ENCODE measurements at regions not wholly inside any gene's neighbourhood (a gene's known extent, or its start where the extent isn't known, plus 50 kb on each side); places are given as distances from the start of the nearest gene placed in this dataset.

- Mint-ChIP-seq H3K27me3 (ENCODE audit: low read depth) (no peaks in the 10 kb centered on the region), H3K9me3 (no peaks in the 10 kb centered on the region), H3K36me3 (ENCODE audit: low read depth) (no peaks in the 10 kb centered on the region), H3K27ac (no peak overlapping the region), H3K4me3 (no peak overlapping the region), H3K4me1 (ENCODE audit: low read depth) (no peaks in the 10 kb centered on the region)
- DNase-seq (ENCODE audit: low spot score), result no peak
Measured at GRCh38 chr17:72399608-72400487, 279.0 kb downstream of the SOX9 start.

DNA sequence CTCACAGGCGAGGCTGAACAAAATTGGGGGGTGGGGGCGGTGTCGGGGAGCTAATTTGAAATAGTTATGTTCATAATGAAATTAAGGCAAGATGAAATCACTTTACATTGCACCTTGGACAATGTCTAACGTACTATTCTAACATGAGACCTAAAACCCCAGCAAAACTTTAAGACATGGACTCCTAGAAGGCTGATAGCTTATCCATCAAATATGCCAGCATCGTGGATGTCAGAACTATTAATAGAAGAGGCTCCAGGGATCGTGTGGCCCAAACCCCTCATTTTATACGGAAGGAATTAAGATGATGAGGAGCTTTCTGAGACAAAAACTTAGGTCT lies 279.6 kb downstream of the SOX9 start:
- no peaks in the 10 kb centered on the region for H3K27me3 Mint-ChIP-seq (ENCODE audit: low read depth)

DNA sequence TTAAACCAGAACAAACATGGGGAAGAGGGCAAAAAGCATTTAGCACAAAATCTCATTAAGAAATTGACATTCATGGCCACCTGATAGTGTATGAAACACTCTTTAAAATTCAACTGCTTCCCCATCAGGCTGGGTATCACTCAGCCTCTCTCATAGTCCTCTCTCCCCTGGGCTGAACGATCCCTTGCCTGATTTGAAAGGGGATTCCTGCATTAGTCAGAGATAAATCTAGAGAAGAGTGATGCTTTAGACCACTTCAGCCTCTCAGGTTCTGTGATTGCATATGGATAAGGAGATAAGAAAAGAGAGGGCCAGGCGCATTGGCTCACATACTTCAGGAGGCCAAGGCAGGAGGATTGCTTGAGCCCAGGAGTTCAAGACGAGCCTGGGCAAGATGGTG lies 280.0 kb downstream of the SOX9 start:
- no peaks in the 10 kb centered on the region for H3K9me3 Mint-ChIP-seq
- H3K4me1 Mint-ChIP-seq (ENCODE audit: low read depth), result no peaks in the 10 kb centered on the region
- no peak overlapping the region for H3K27ac Mint-ChIP-seq
- H3K27me3 Mint-ChIP-seq (ENCODE audit: low read depth), result no peaks in the 10 kb centered on the region
- no peaks in the 10 kb centered on the region for H3K36me3 Mint-ChIP-seq (ENCODE audit: low read depth)
- DNase-seq (ENCODE audit: low spot score), result no peak
- H3K4me3 Mint-ChIP-seq, result no peak overlapping the region

More for the DNA sequence above, 279.6 kb downstream of the SOX9 start:
- H3K36me3 Mint-ChIP-seq (ENCODE audit: low read depth), result no peaks in the 10 kb centered on the region
- no peak overlapping the region for H3K4me3 Mint-ChIP-seq
- no peaks in the 10 kb centered on the region for H3K4me1 Mint-ChIP-seq (ENCODE audit: low read depth)
- no peak for DNase-seq (ENCODE audit: low spot score)
- no peak overlapping the region for H3K27ac Mint-ChIP-seq
- no peaks in the 10 kb centered on the region for H3K9me3 Mint-ChIP-seq

- Mint-ChIP-seq H3K4me1 (ENCODE audit: low read depth) (no peaks in the 10 kb centered on the region), H3K27me3 (ENCODE audit: low read depth) (no peaks in the 10 kb centered on the region), H3K27ac (no peak overlapping the region), H3K36me3 (ENCODE audit: low read depth) (no peaks in the 10 kb centered on the region), H3K4me3 (no peak overlapping the region), H3K9me3 (no peaks in the 10 kb centered on the region)
- DNase-seq (ENCODE audit: low spot score), result no peak
Measured at GRCh38 chr17:72401883-72402726, 281.3 kb downstream of the SOX9 start.

- DNase-seq (ENCODE audit: low spot score), result no peak
- H3K4me3 Mint-ChIP-seq, result no peak overlapping the region
- no peaks in the 10 kb centered on the region for H3K9me3 Mint-ChIP-seq
- no peaks in the 10 kb centered on the region for H3K27me3 Mint-ChIP-seq (ENCODE audit: low read depth)
- H3K27ac Mint-ChIP-seq, result no peak overlapping the region
- H3K36me3 Mint-ChIP-seq (ENCODE audit: low read depth), result no peaks in the 10 kb centered on the region
- no peaks in the 10 kb centered on the region for H3K4me1 Mint-ChIP-seq (ENCODE audit: low read depth)
Measured at GRCh38 chr17:72402727-72403210, 281.9 kb downstream of the SOX9 start.

DNA sequence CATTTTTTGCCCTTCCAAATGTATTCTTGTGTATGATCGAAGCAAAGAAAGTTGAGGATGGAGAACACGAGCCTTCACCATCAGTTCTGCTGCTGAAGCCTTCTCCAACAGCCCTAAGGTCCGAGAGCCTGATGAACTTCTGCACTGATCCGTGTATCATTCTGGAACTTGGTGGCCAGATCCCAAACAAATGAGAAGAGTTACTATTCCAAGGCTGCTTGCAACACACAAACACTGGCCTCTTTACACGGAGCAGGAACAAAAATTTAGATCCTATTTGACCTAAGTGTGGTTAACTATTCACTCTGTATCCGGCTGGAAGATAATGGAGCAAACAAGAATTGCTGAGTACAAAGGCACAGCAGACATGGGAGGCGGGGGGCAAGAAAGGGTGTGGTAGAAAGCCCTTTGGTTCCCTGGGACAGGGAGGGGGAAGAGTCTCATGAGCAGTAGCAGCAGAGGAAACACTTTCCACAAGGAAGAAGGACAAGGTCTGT lies 282.9 kb downstream of the SOX9 start:
- H3K9me3 Mint-ChIP-seq, result no peaks in the 10 kb centered on the region
- H3K27me3 Mint-ChIP-seq (ENCODE audit: low read depth), result no peaks in the 10 kb centered on the region
- H3K4me1 Mint-ChIP-seq (ENCODE audit: low read depth), result no peaks in the 10 kb centered on the region
- DNase-seq (ENCODE audit: low spot score), result no peak
- no peak overlapping the region for H3K4me3 Mint-ChIP-seq
- no peaks in the 10 kb centered on the region for H3K36me3 Mint-ChIP-seq (ENCODE audit: low read depth)
- no peak overlapping the region for H3K27ac Mint-ChIP-seq

GRCh38 chr17:72404872-72405271 lies 284.1 kb downstream of the SOX9 start:
- no peak for DNase-seq (ENCODE audit: low spot score)
- H3K4me1 Mint-ChIP-seq (ENCODE audit: low read depth), result no peaks in the 10 kb centered on the region
- no peaks in the 10 kb centered on the region for H3K27me3 Mint-ChIP-seq (ENCODE audit: low read depth)

DNA sequence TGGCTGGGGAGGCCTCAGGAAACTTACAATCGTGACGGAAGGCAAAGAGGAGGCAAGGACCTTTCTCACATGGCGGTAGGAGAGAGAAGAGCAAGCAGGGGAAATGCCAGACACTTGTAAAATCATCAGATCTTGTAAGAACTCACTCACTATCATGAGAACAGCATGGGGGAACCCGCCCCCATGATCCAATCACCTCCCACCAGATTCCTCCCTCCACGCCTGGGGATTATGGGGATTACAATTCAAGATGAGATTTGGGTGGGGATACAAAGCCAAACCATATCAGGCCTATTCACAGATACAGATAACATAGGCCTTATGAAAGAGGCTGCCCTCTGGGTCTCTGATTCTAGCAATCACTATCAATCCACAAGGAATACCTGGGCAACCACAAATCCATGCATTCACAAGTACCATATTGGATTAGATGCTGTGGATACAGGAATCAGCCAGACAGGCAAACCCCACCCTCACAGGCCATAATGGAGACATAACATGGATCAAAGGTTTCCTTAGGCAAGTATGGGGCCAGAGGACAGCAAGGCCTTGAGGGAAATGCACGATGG lies 284.9 kb downstream of the SOX9 start:
- H3K9me3 Mint-ChIP-seq, result no peaks in the 10 kb centered on the region
- H3K4me1 Mint-ChIP-seq (ENCODE audit: low read depth), result no peaks in the 10 kb centered on the region
- no peak for DNase-seq (ENCODE audit: low spot score)
- no peak overlapping the region for H3K4me3 Mint-ChIP-seq
- no peaks in the 10 kb centered on the region for H3K36me3 Mint-ChIP-seq (ENCODE audit: low read depth)
- H3K27me3 Mint-ChIP-seq (ENCODE audit: low read depth), result no peaks in the 10 kb centered on the region
- no peak overlapping the region for H3K27ac Mint-ChIP-seq

More at GRCh38 chr17:72404872-72405271, 284.1 kb downstream of the SOX9 start:
- H3K36me3 Mint-ChIP-seq (ENCODE audit: low read depth), result no peaks in the 10 kb centered on the region
- no peak overlapping the region for H3K27ac Mint-ChIP-seq
- H3K9me3 Mint-ChIP-seq, result no peaks in the 10 kb centered on the region
- H3K4me3 Mint-ChIP-seq, result no peak overlapping the region

DNA sequence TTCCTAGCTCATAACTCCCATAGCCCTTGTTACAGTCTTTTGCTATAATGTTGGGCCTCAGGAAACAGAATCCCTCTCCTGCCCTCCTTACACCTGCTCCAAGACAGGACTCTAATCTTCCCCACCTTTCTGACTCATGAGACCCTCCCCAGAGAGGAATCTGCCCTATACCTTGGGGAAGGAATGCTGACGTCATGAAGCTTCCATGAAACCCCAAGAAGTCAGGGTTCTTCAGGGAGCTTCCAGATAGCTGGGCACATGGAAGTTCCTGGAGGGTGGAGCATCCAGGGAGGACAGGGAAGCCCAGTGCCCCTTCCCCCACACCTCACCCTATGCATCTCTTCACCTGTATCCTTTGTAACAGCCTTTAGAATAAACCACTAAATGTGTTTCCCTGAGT lies 285.7 kb downstream of the SOX9 start:
- no peaks in the 10 kb centered on the region for H3K36me3 Mint-ChIP-seq (ENCODE audit: low read depth)
- no peak overlapping the region for H3K4me3 Mint-ChIP-seq
- no peaks in the 10 kb centered on the region for H3K4me1 Mint-ChIP-seq (ENCODE audit: low read depth)
- H3K27me3 Mint-ChIP-seq (ENCODE audit: low read depth), result no peaks in the 10 kb centered on the region
- DNase-seq (ENCODE audit: low spot score), result no peak
- H3K9me3 Mint-ChIP-seq, result no peaks in the 10 kb centered on the region
- H3K27ac Mint-ChIP-seq, result no peak overlapping the region

GRCh38 chr17:72407336-72407909 lies 286.6 kb downstream of the SOX9 start:
- Mint-ChIP-seq H3K27me3 (ENCODE audit: low read depth) (no peaks in the 10 kb centered on the region), H3K4me1 (ENCODE audit: low read depth) (no peaks in the 10 kb centered on the region), H3K27ac (no peak overlapping the region), H3K4me3 (no peak overlapping the region), H3K36me3 (ENCODE audit: low read depth) (no peaks in the 10 kb centered on the region), H3K9me3 (no peaks in the 10 kb centered on the region)
- DNase-seq (ENCODE audit: low spot score), result no peak

- DNase-seq (ENCODE audit: low spot score), result no peak
- no peak overlapping the region for H3K4me3 Mint-ChIP-seq
- H3K27ac Mint-ChIP-seq, result no peak overlapping the region
- no peaks in the 10 kb centered on the region for H3K9me3 Mint-ChIP-seq
- no peaks in the 10 kb centered on the region for H3K4me1 Mint-ChIP-seq (ENCODE audit: low read depth)
- H3K27me3 Mint-ChIP-seq (ENCODE audit: low read depth), result no peaks in the 10 kb centered on the region
- H3K36me3 Mint-ChIP-seq (ENCODE audit: low read depth), result no peaks in the 10 kb centered on the region
Measured at GRCh38 chr17:72407931-72408330, 287.1 kb downstream of the SOX9 start.

- no peaks in the 10 kb centered on the region for H3K27me3 Mint-ChIP-seq (ENCODE audit: low read depth)
- DNase-seq (ENCODE audit: low spot score), result no peak
- no peaks in the 10 kb centered on the region for H3K9me3 Mint-ChIP-seq
- no peaks in the 10 kb centered on the region for H3K4me1 Mint-ChIP-seq (ENCODE audit: low read depth)
- no peak overlapping the region for H3K27ac Mint-ChIP-seq
- H3K4me3 Mint-ChIP-seq, result no peak overlapping the region
- no peaks in the 10 kb centered on the region for H3K36me3 Mint-ChIP-seq (ENCODE audit: low read depth)
Measured at GRCh38 chr17:72408641-72409040, 287.8 kb downstream of the SOX9 start.

- no peak overlapping the region for H3K4me3 Mint-ChIP-seq
- H3K36me3 Mint-ChIP-seq (ENCODE audit: low read depth), result no peaks in the 10 kb centered on the region
- H3K27me3 Mint-ChIP-seq (ENCODE audit: low read depth), result no peaks in the 10 kb centered on the region
- no peaks in the 10 kb centered on the region for H3K4me1 Mint-ChIP-seq (ENCODE audit: low read depth)
- DNase-seq (ENCODE audit: low spot score), result no peak
- H3K9me3 Mint-ChIP-seq, result no peaks in the 10 kb centered on the region
- H3K27ac Mint-ChIP-seq, result no peak overlapping the region
Measured at GRCh38 chr17:72409405-72410002, 288.7 kb downstream of the SOX9 start.

Measured in T-helper 2 cell treated with Interferon-gamma antibody and Interleukin-4, amounts not matched to agents 5 μg/mL and 100 μg/mL, for 36 hours (primary cell).